Ecto neural progenitor cell (in vitro differentiated cells): ENCODE measurements at regions not wholly inside any gene's neighbourhood (a gene's known extent, or its start where the extent isn't known, plus 50 kb on each side); places are given as distances from the start of the nearest gene placed in this dataset.
"Not testable (repeated sequence)": the region's sequence is repeated elsewhere in the genome, so short reads cannot be mapped to it uniquely, and the experiment has no call there.

Experiments used
- DNase-seq: peaks from one replicate; pipeline ENCODE4 v3.0.0-alpha.2; 2018; ENCODE audit warnings: low spot score

GRCh38 chr6:57708061-57708460, 390.6 kb downstream of the PRIM2 start:
- DNase-seq = not testable (repeated sequence)

- DNase-seq = not testable (repeated sequence)
These were observed 405.1 kb downstream of the PRIM2 start for GRCh38 chr6:57722546-57722945.

GRCh38 chr6:57723815-57724401, 406.5 kb downstream of the PRIM2 start:
- not testable (repeated sequence) for DNase-seq

- DNase-seq = not testable (repeated sequence)
These were observed 412.0 kb downstream of the PRIM2 start for GRCh38 chr6:57729407-57729806.

GRCh38 chr6:57730726-57731125, 413.3 kb downstream of the PRIM2 start:
- not testable (repeated sequence) for DNase-seq

- not testable (repeated sequence) for DNase-seq
These were observed 430.3 kb downstream of the PRIM2 start for GRCh38 chr6:57747716-57748115.

GRCh38 chr6:57759850-57760249, 442.4 kb downstream of the PRIM2 start:
- not testable (repeated sequence) for DNase-seq

GRCh38 chr6:57792720-57793397, 475.4 kb downstream of the PRIM2 start:
- DNase-seq = not testable (repeated sequence)

- DNase-seq = not testable (repeated sequence)
These were observed 475.9 kb downstream of the PRIM2 start for GRCh38 chr6:57793398-57793762.

GRCh38 chr6:57799703-57800479, 482.5 kb downstream of the PRIM2 start:
- peak; percentile 56 for DNase-seq

- not testable (repeated sequence) for DNase-seq
These were observed 491.2 kb downstream of the PRIM2 start for GRCh38 chr6:57808581-57808980.

GRCh38 chr6:57809454-57809853, 492.0 kb downstream of the PRIM2 start:
- not testable (repeated sequence) for DNase-seq

- DNase-seq = peak; percentile 52
These were observed 496.0 kb downstream of the PRIM2 start for GRCh38 chr6:57813271-57814075.

- DNase-seq = not testable (repeated sequence)
These were observed 498.4 kb downstream of the PRIM2 start for GRCh38 chr6:57815826-57816225.

GRCh38 chr6:57821325-57821724, 503.9 kb downstream of the PRIM2 start:
- not testable (repeated sequence) for DNase-seq

GRCh38 chr6:57822448-57822847, 505.0 kb downstream of the PRIM2 start:
- not testable (repeated sequence) for DNase-seq

GRCh38 chr6:57822896-57823358, 505.5 kb downstream of the PRIM2 start:
- DNase-seq = no peak

- DNase-seq = not testable (repeated sequence)
These were observed 520.3 kb downstream of the PRIM2 start for GRCh38 chr6:57837622-57838209.

- not testable (repeated sequence) for DNase-seq
These were observed 524.1 kb downstream of the PRIM2 start for GRCh38 chr6:57841551-57841950.

GRCh38 chr6:57853745-57854407, 536.4 kb downstream of the PRIM2 start:
- DNase-seq = not testable (repeated sequence)
